PFSK-1 (cell line): ENCODE measurements at regions not wholly inside any gene's neighbourhood (a gene's known extent, or its start where the extent isn't known, plus 50 kb on each side); places are given as distances from the start of the nearest gene placed in this dataset.

Experiments used
- FOXP2 ChIP-seq: optimal IDR thresholded peaks from 2 replicates; pipeline ENCODE3; 2011; ENCODE audit warnings: borderline replicate concordance, control low read depth, inconsistent platforms; ENCODE audit not compliant: insufficient read depth; ENCODE audit errors: extremely low read length, extremely low read depth
- POLR2AphosphoS5 ChIP-seq: IDR thresholded peaks from 2 replicates; pipeline ENCODE4 v1.6.1; 2012; ENCODE audit warnings: low read depth, mild to moderate bottlenecking, control low read depth, low read length, moderate library complexity
- REST ChIP-seq, 2 experiments: IDR thresholded peaks; 2 replicates each; pipeline versions ENCODE4 v1.6.1 to v1.8.0; 2011 to 2012; ENCODE audit warnings: low read depth in 2 of 2, low read length in 2 of 2, control low read depth in 1 of 2, inconsistent platforms in 1 of 2, mild to moderate bottlenecking in 1 of 2, moderate library complexity in 1 of 2; ENCODE audit not compliant: insufficient read depth in 1 of 2
- SIN3A ChIP-seq: IDR thresholded peaks from 2 replicates; pipeline ENCODE4 v1.6.1; 2012; ENCODE audit warnings: mild to moderate bottlenecking, low read length, moderate library complexity, borderline replicate concordance; ENCODE audit not compliant: insufficient read depth
- TAF1 ChIP-seq: IDR thresholded peaks from 2 replicates; pipeline ENCODE4 v1.6.1; 2012; ENCODE audit warnings: low read length, control low read depth, borderline replicate concordance; ENCODE audit not compliant: insufficient read depth

GRCh38 chr15:62920682-62921502, 121.7 kb upstream of the TPM1 start:
- no peak for TF ChIP-seq POLR2AphosphoS5
- TF ChIP-seq REST (IDR thresholded peaks at IDR 0.05; ENCODE audit: insufficient read depth in 1 of 2, low read depth in 2 of 2, low read length in 2 of 2) = no peak
- TF ChIP-seq FOXP2 = no peak

GRCh38 chr15:62922514-62922913, 120.0 kb upstream of the TPM1 start:
- no peak for TF ChIP-seq POLR2AphosphoS5
- no peak for TF ChIP-seq TAF1
- no peak for TF ChIP-seq SIN3A
- no peak for TF ChIP-seq FOXP2
- TF ChIP-seq REST (IDR thresholded peaks at IDR 0.05; ENCODE audit: insufficient read depth in 1 of 2, low read depth in 2 of 2, low read length in 2 of 2) = no peak

- no peak for TF ChIP-seq POLR2AphosphoS5
- no peak for TF ChIP-seq FOXP2
- TF ChIP-seq TAF1 = no peak
- no peak for TF ChIP-seq REST (IDR thresholded peaks at IDR 0.05; ENCODE audit: insufficient read depth in 1 of 2, low read depth in 2 of 2, low read length in 2 of 2)
- TF ChIP-seq SIN3A = no peak
Observed at GRCh38 chr15:62925875-62926274, 116.7 kb upstream of the TPM1 start.

- TF ChIP-seq REST (IDR thresholded peaks at IDR 0.05; ENCODE audit: insufficient read depth in 1 of 2, low read depth in 2 of 2, low read length in 2 of 2) (no peak), FOXP2 (no peak), SIN3A (no peak)
Observed at GRCh38 chr15:62927196-62927595, 115.4 kb upstream of the TPM1 start.

- no peak for TF ChIP-seq SIN3A
- TF ChIP-seq FOXP2 = no peak
- no peak for TF ChIP-seq POLR2AphosphoS5
- no peak for TF ChIP-seq TAF1
- TF ChIP-seq REST (IDR thresholded peaks at IDR 0.05; ENCODE audit: insufficient read depth in 1 of 2, low read depth in 2 of 2, low read length in 2 of 2) = no peak
Observed at GRCh38 chr15:62927836-62928235, 114.7 kb upstream of the TPM1 start.
